Stimulated activated CD4-positive, alpha-beta T cell treated with anti-CD3 and anti-CD28 coated beads, TNF-alpha, amount 100 ng/mL, for 48 hours (primary cell): ENCODE measurements at regions not wholly inside any gene's neighbourhood (a gene's known extent, or its start where the extent isn't known, plus 50 kb on each side); places are given as distances from the start of the nearest gene placed in this dataset.

ENCODE experiments used
- DNase-seq, 3 donors: peaks; one replicate each; pipeline ENCODE4 v3.0.0-alpha.2; 2020; ENCODE audit warnings: low read depth in 3 of 3

DNA sequence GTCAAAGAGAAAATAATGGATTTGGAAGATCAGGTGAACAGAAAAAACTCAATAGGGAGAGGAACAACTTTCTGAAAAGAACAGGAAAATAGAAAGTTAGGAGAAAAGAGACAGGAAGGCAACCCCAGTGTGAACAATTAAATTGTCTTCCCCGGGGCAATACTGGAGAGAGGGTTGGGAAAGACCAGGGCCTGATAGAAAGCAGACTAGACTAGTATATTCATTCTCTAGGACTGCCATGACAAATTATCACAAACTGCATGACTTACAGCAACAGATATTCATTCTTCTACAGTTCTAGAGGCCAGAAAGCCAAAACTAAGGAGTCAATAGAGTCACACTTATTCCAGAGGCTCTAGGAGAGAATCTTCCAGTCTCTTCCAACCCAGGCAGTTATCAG, 482.8 kb downstream of the SOX6 start:
- DNase-seq, result no peak

DNA sequence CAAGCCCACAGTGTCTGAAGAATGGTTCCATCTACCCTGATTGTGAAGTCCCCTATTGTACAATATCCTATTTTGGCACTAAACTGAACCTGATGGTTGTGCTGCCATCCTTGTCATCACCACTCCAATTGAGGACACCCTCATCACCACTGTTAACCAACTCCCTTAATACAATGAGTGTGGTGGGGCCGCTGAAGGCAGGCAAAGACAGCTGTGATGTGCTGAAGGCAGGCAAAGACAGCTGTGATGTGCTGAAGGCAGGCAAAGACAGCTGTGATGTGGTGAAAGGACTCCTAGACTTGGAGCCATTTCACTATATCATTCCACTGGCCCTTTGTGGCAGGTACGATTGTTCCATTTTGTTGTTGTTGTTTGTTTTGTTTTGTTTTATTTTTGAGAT, 481.6 kb downstream of the SOX6 start:
- no peak for DNase-seq

- no peak for DNase-seq
Observed at GRCh38 chr11:15875393-15875792, 481.0 kb downstream of the SOX6 start.

DNA sequence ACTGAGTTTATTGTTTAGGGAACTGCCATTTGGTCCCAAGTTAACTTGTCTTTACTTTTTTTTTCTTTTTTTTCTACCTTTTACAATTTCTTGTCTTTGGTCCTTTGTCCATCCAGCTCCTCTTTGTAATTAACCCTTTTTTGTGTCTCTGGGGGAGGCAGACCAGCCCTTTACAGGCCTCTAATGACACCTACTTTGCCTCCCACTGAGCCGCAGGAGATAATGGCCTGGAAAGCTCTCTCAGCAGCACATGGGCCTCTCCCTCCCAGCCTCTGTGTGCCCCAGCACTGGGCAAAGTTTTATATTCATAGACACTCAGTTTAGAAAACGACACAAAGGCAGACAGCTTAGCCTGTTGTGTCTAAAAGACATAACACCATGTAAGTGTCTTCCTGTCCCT, 480.4 kb downstream of the SOX6 start:
- DNase-seq, result no peak

DNA sequence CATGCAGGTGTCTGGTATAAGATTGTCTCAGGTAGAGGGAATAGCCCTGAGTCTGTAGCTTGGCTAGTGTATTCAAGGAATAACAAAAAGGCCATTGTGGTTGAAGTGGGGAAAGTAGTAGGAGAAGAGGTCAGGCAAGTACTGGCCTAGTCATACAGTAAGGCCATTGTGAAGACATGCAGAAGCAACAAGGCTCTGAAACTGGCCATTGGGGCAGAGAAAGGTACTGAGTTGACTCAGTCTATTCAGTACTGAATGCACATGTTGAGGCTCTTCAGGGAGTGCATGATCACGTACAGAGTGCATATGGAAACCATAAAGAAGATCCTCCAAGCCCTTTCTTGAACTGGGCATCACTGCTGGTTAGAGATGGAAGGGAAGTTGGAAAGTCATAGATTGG, 477.6 kb downstream of the SOX6 start:
- no peak for DNase-seq

DNA sequence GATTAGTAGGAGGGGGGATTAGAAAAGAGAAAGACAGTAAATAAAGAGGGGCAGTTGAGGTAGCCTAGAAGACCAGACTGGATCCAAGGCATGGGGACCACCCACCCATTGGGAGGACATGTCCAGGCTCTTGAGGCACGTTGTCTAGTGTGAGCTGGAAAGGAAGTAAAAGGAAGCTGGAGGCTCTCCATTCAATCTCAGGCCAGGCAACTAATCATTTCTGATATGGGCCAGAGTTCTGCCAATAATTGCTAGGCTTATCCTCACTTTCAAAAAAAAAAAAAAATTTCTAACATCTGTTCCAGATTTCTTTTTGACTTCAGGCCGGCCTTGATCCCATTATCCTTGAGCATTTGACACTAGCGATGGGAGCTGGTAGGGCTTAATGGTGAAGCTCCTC, 476.1 kb downstream of the SOX6 start:
- DNase-seq, result no peak

DNA sequence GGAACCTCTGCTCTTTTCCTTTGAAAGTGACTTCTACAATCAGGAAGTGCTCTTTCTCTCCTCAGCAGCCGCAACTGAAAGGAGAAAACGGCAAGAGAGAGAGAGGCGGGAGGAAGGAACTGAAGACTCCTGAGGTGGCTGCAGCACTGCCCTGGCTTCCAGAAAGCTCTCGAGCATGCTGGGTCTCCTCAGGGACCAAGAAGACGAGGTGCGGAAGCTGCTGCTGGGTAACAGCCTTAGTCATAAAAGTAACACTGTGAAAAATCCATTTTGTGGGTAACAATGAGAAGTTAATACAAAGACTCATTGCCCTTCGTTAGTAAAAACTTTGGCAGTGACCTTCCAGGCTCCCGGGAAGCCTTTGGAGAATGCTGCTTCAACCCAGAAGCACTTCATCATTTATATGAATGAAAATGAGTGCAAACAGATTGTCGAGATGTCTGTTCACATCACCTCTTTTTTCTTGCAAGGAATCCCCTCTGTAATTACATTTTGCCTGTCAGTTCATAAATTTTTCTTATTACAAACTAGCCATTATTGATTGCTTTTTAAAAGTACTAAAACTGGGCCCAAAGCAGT, 473.4 kb downstream of the SOX6 start:
- DNase-seq, result no peak

DNA sequence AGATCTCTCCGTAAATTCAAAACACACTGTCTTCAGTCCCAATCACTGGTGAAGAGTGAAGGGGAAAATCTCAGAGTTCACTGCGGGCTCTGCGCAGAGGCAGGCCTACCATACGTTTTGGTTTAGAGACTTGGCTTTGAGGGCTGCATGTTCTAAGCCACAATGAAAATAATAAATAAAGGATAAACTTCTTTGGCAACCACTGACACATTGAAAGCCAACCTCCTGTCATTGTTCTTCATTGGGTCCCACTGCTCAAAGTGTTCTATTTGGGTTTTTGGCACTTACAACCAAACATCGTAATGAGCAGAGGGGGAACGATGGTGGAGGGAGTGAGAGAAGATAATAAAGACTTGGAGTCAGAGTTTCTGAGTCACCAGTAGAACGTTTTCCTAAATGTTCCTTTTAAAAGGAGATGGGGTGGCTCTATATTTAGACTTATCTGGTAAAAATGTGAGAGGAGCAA, 472.9 kb downstream of the SOX6 start:
- no peak for DNase-seq

DNA sequence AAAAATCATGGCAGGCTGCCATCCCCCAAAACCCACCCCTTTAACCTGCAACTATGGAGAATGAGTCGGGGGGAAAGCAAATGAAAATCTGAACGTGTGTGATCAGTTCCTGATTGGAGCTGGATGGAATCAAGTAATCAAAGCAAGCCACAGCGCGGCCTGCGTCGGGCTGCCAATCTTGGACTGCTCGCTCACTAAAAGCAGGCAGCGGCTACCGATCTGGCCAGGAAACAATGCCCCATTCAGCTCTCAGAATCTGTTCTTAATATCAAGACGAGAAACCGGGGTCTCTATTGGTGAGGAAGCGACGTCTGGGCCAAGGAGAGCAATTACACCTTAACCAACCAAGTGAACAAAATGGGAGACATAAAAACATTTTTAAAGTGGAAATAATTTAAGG, 472.2 kb downstream of the SOX6 start:
- no peak for DNase-seq

DNA sequence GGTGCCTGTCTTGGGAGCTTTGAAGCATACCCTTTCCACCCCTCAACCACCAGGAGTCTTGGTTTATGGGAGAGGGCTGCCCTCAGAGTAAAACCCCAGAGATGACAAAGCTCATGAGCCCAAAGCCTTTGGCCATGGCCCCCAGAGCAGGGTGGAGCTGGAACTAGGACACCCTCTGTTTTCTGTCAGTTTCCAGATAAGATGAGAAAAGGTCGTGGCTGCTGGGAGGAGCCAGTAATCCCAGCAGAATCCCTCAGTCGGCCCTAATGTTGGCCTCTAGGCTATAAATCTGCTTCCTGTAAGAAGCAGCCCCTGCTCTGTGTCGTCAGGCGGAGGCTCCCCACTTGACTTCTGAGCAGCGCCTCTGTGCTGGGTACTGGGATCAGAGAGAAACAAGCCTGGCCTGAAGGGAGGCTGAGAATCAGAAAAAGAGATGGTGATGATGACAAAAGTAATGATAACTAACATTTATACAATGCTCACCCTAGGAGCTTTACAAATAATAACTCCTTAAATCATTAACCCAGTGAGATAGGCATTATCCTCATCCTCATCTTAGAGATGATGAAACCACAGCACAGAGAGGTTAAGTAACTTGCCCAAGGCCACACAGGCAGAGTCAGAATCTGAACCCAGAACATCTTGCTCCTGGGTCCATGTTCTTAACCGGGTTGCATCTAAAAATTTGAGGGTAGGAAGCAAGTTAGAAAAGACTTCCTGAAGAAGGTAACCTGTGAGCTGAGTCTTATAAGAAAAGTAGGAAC, 471.4 kb downstream of the SOX6 start:
- DNase-seq, result no peak

GRCh38 chr11:15885854-15886253, 470.5 kb downstream of the SOX6 start:
- no peak for DNase-seq

- no peak for DNase-seq
Observed at GRCh38 chr11:15886299-15886698, 470.0 kb downstream of the SOX6 start.

GRCh38 chr11:15886866-15887265, 469.5 kb downstream of the SOX6 start:
- DNase-seq, result no peak

DNA sequence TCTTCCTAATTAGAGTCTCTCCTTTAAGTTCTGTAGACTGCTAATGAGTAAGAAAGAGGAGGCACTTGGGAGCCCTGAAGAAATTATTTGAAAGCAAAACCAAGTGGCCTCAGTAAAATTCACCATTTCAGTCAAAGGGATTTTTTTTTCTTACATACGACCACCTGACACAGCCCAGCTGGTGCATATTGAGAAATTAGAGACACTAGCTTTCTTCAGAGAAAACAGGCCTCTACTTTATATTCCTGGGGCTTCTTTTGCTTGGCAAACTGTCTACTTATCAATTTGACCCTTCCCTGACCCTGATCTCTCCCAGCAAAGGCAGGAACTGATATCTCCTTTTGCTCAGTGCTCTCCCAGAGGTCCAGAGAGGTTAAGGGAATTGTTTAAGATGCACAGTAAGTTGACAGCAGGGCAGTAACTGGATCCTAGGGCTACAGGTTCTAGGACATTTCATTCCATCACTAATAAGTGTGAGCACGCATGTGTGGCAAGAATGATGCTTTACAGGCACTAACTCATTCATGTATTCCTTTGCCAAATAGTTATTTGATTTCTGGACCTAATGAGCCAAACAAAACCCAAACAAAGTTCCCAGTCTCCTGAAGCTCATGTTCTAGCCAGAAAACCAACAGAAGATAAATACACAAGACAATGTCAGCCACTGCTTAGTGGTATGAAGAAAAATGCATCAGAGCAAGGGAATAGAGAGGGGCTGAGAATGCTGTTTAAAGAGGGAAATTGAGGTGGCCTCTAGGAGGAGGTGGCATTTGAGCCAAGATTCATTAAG, 467.6 kb downstream of the SOX6 start:
- no peak for DNase-seq

DNA sequence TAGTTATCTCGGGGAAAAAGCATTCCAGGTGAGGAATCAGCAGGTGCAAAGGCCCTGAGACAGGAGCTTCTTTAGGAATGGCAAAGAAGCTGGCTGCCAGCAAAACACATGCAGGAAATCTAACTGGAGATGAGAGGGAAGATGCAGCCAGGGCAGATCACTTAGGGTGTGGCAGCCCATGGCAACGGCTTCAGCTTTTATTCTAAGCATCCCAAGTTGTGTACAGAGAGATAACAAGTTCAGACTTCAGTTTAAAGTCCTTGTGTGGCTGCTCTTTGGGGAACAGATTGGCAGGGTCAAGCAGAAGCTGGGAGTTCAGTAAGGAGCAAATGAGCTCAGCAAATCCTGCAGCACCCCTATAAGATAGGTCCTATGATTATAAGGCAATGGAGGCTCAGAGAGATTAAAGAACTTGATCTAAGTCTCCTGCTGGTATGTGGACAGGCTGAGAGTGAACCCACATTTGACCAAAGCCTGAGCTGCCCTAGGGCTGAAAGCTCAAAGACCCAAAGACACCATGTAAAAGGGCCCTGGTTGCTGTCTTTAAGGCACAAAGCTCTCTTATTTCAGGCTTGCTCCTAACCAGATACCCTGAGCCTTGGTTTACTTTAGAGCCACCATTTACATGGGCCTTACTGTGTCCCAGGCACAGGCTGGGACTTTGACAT, 466.8 kb downstream of the SOX6 start:
- DNase-seq, result no peak

- no peak for DNase-seq
Observed at GRCh38 chr11:15890031-15890713, 466.2 kb downstream of the SOX6 start.

DNA sequence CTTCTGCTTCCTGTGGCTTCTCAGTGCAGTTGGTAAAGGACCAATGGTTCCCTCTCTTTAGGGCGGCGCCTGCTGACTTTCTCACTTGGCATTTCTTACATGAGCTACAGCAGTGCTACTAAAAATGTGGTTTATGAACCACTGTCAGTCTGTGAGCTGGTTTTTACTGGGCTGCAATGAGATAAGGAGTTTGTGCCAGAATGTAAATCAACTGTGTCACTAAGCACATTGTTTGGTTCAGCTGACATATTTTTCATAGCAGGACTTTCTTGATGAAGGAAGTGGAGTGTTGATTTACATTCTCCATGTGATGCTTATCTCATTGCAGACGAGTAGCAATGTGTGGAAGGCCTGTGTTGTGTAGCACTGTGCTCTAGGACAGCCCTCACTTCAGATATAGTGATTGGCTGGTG, 463.3 kb downstream of the SOX6 start:
- no peak for DNase-seq

- no peak for DNase-seq
Observed at GRCh38 chr11:15896026-15896425, 460.3 kb downstream of the SOX6 start.

GRCh38 chr11:15896530-15896929, 459.8 kb downstream of the SOX6 start:
- no peak for DNase-seq

- no peak for DNase-seq
Observed at GRCh38 chr11:15897211-15897960, 459.0 kb downstream of the SOX6 start.

DNA sequence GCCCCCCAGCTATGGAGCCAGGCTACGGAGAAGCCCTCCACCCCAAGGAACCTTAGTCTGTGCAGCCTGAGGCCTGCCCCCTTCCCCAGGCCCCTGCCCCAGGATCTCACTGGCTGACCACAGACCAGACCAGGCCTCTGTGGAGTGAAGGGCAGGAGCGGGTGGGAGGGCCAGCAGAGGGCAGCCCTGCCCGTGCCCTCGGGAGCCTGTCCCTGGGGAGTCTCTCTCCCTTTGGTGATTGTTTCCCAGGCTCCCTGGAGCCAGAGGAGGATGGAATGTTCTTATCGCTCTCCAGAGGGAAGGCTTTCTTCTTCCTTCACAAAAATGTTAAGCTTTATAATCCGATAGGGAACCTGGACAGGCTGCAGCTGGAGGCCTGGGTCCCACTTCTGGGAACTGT, 455.3 kb downstream of the SOX6 start:
- no peak for DNase-seq
